Endodermal cell (in vitro differentiated cells): ENCODE measurements at regions not wholly inside any gene's neighbourhood (a gene's known extent, or its start where the extent isn't known, plus 50 kb on each side); places are given as distances from the start of the nearest gene placed in this dataset.

Experiments
- DNase-seq: peaks from one replicate; pipeline ENCODE4 v3.0.0-alpha.2; 2017
- H3K27ac ChIP-seq: 2 replicates; pipeline ENCODE4 v1.5.1; 2013; ENCODE audit warnings: mild to moderate bottlenecking, low read depth, low read length, moderate library complexity
- H3K27me3 ChIP-seq: 2 replicates; pipeline ENCODE4 v1.6.1; 2013; ENCODE audit warnings: mild to moderate bottlenecking, low read length, moderate library complexity; ENCODE audit not compliant: insufficient read depth, control insufficient read depth, poor library complexity, severe bottlenecking
- H3K36me3 ChIP-seq: 2 replicates; pipeline ENCODE4 v1.7.0; 2013; ENCODE audit warnings: mild to moderate bottlenecking, low read length, moderate library complexity; ENCODE audit not compliant: control insufficient read depth, insufficient read depth
- H3K4me1 ChIP-seq: one replicate; pipeline ENCODE4 v1.7.0; 2013; ENCODE audit warnings: low read length; ENCODE audit not compliant: control insufficient read depth, insufficient read depth
- H3K4me3 ChIP-seq: 2 replicates; pipeline ENCODE4 v1.5.1; 2013; ENCODE audit warnings: mild to moderate bottlenecking, low read length, moderate library complexity
- H3K9ac ChIP-seq: 2 replicates; pipeline ENCODE4 v1.6.1; 2013; ENCODE audit warnings: mild to moderate bottlenecking, low read length, moderate library complexity; ENCODE audit not compliant: poor library complexity, severe bottlenecking; ENCODE audit errors: extremely low read depth
- H3K9me3 ChIP-seq: 2 replicates; pipeline ENCODE4 v1.6.1; 2013; ENCODE audit warnings: mild to moderate bottlenecking, low read length, moderate library complexity; ENCODE audit not compliant: control insufficient read depth
- H3K27ac Mint-ChIP-seq: 2 replicates; pipeline ENCODE4 v1.8.0; 2020; ENCODE audit warnings: mixed read lengths
- H3K27me3 Mint-ChIP-seq: 2 replicates; pipeline ENCODE4 v1.8.0; 2021; ENCODE audit warnings: mild to moderate bottlenecking, mixed read lengths; ENCODE audit not compliant: insufficient read depth
- H3K36me3 Mint-ChIP-seq: 2 replicates; pipeline ENCODE4 v1.8.0; 2020; ENCODE audit warnings: low read depth, mixed read lengths
- H3K4me1 Mint-ChIP-seq: 2 replicates; pipeline ENCODE4 v1.8.0; 2020; ENCODE audit warnings: mixed read lengths
- H3K4me3 Mint-ChIP-seq: 2 replicates; pipeline ENCODE4 v1.8.0; 2020; ENCODE audit warnings: mild to moderate bottlenecking, moderate library complexity, mixed read lengths
- H3K9me3 Mint-ChIP-seq: 2 replicates; pipeline ENCODE4 v1.8.0; 2020; ENCODE audit warnings: mild to moderate bottlenecking, mixed read lengths
- WGBS, 2 experiments: methylation state at CpG; one replicate each; pipeline versions ENCODE4 v1.1.5 to v1.1.7; 2013; ENCODE audit warnings: missing lambda C conversion rate in 2 of 2, mixed read lengths in 1 of 2; ENCODE audit not compliant: insufficient coverage in 1 of 2, insufficient read length in 1 of 2; 5-methylcytosine and 5-hydroxymethylcytosine counted together
- TF ChIP-seq, protein P1 (sequence below): fragments of 200-600 bp; sonication (generic); conservative IDR thresholded peaks from 2 replicates; pipeline ENCODE4 v1.5.0; 2021; ENCODE audit warnings: antibody characterized with exemption, mild to moderate bottlenecking

DNA sequence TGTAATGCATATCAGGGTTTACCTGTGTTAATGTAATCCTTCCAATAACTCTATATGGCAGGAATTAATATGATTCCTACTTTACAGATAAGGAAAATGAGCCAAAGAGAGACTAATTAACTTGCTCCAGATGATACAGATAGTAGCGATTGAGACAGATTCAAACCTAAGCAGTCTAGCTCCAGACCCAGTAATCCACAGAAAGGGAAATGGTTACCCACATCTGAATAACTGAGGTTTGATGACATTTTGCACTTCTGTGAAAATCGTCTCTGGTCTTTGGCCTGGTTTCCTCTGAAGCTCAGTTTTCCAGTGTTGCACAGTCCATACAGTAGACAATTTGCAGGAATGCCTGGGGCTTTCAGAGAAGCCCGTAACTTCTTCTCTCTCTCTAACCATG is 177.1 kb upstream of the UMPS start:
- Mint-ChIP-seq H3K9me3 (no peaks in the 10 kb centered on the region), H3K36me3 (no peaks in the 10 kb centered on the region), H3K27me3 (peaks cover 50% of the 10 kb centered on the region), H3K4me3 (no peak overlapping the region), H3K4me1 (peaks cover 34% of the 10 kb centered on the region), H3K27ac (no peak overlapping the region)
- H3K9me3 ChIP-seq, result no peaks in the 10 kb centered on the region
- TF ChIP-seq, protein P1, sequence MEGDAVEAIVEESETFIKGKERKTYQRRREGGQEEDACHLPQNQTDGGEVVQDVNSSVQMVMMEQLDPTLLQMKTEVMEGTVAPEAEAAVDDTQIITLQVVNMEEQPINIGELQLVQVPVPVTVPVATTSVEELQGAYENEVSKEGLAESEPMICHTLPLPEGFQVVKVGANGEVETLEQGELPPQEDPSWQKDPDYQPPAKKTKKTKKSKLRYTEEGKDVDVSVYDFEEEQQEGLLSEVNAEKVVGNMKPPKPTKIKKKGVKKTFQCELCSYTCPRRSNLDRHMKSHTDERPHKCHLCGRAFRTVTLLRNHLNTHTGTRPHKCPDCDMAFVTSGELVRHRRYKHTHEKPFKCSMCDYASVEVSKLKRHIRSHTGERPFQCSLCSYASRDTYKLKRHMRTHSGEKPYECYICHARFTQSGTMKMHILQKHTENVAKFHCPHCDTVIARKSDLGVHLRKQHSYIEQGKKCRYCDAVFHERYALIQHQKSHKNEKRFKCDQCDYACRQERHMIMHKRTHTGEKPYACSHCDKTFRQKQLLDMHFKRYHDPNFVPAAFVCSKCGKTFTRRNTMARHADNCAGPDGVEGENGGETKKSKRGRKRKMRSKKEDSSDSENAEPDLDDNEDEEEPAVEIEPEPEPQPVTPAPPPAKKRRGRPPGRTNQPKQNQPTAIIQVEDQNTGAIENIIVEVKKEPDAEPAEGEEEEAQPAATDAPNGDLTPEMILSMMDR, result no peak
- H3K9ac ChIP-seq, result no peak overlapping the region
- H3K36me3 ChIP-seq, result no peaks in the 10 kb centered on the region
- WGBS, 2 experiments, result 95% methylated on average over 3 of the region's 3 CpGs
- DNase-seq, result no peak
- H3K4me3 ChIP-seq, result no peak overlapping the region
- H3K27me3 ChIP-seq, result peaks cover 31% of the 10 kb centered on the region
- no peak overlapping the region for H3K27ac ChIP-seq
- peaks cover 6% of the 10 kb centered on the region for H3K4me1 ChIP-seq

DNA sequence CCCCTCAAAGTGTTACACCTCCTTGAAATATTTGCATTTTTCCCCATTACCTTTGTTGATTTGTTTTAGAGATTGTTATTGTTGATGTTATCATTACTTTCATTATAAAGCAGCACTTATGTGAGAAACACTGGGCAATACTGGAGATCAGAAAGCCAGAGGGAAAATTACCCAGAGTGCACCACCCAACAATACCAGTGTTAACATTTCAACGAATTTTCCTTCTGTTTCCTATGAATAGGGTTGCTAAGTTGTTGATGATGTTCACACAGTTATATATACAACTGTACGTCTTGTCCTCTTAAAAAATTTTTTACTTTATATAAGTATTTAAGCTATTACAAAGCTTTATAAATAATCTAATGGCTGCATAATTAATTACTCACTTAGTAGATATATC is 173.6 kb upstream of the UMPS start:
- Histone ChIP-seq H3K4me3 (no peak overlapping the region), H3K9me3 (no peaks in the 10 kb centered on the region), H3K27ac (no peak overlapping the region), H3K9ac (no peak overlapping the region), H3K4me1 (peaks cover 6% of the 10 kb centered on the region), H3K27me3 (peaks cover 40% of the 10 kb centered on the region), H3K36me3 (no peaks in the 10 kb centered on the region)
- Mint-ChIP-seq H3K4me1 (peaks cover 41% of the 10 kb centered on the region), H3K9me3 (no peaks in the 10 kb centered on the region), H3K27me3 (peaks cover 63% of the 10 kb centered on the region), H3K36me3 (no peaks in the 10 kb centered on the region), H3K27ac (no peak overlapping the region), H3K4me3 (no peak overlapping the region)
- DNase-seq, result no peak
- TF ChIP-seq, protein P1, result no peak
- 86% methylated on average over 1 of the region's 2 CpGs; no CpG with 5 or more reads in 1 of the 2 experiments for WGBS, 2 experiments

DNA sequence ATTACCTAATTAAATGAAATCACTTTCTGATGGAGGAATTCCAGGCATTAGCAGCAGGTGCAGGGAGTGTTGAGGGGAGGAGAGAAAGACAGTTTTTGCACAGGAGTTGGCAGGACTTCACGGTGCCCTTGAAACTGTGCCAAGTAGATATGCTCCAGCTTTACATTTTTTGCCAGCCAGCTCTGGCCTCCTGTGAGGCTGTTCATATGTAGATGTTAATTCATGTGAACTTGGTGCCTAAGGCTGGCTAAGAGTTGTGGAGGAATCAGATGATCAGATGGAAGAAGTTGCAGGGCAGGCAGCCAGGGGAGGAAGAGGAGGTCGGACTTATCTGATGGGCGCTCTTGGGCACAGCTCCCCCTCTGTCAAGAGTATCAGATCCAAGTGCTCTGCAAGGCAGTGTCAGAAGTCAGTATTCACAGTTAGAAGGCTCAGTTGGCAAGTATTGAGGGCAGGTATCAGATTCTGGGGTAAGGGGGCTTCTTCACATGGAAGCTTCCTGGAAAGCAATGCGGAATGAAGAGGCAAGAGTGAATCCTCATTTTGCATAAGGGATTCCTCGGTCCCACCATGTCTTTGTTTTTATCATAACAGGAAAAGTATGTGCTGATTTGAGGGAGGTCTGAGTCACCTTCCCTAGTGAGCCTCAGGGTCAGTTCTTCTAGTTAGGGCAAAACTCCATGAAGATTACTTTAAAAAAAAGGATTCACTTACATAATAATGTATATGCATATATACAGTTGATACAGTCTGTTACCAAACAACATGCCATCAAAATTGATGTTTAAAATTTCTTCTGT is 172.6 kb upstream of the UMPS start:
- Mint-ChIP-seq H3K36me3 (no peaks in the 10 kb centered on the region), H3K27ac (no peak overlapping the region), H3K9me3 (no peaks in the 10 kb centered on the region), H3K4me3 (no peak overlapping the region), H3K27me3 (peaks cover 63% of the 10 kb centered on the region), H3K4me1 (peaks cover 34% of the 10 kb centered on the region)
- Histone ChIP-seq H3K9me3 (no peaks in the 10 kb centered on the region), H3K27ac (no peak overlapping the region), H3K36me3 (no peaks in the 10 kb centered on the region), H3K9ac (no peak overlapping the region), H3K4me3 (no peak overlapping the region), H3K4me1 (peaks cover 6% of the 10 kb centered on the region), H3K27me3 (peaks cover 48% of the 10 kb centered on the region)
- TF ChIP-seq, protein P1, result no peak
- 75 to 84% methylated on average over 5 of the region's 5 CpGs for WGBS, 2 experiments
- peak; percentile 54 for DNase-seq
